ENCODE measurements at regions not wholly inside any gene's neighbourhood (a gene's known extent, or its start where the extent isn't known, plus 50 kb on each side); places are given as distances from the start of the nearest gene placed in this dataset.

- H3K4me1 ChIP-seq (ENCODE audit: low read length) = no peaks in the 10 kb centered on the region
- no peak overlapping the region for H3K27ac ChIP-seq (ENCODE audit: low read length)
- no peaks in the 10 kb centered on the region for H3K79me2 ChIP-seq (ENCODE audit: low read length)
- H3K9me3 ChIP-seq (ENCODE audit: insufficient read depth, low read length) = no peaks in the 10 kb centered on the region
- no peak overlapping the region for H2AFZ ChIP-seq (ENCODE audit: low read depth, low read length)
- no peaks in the 10 kb centered on the region for H3K27me3 ChIP-seq (ENCODE audit: low read depth, low read length)
- no peak overlapping the region for H3K4me2 ChIP-seq (ENCODE audit: low read length)
- H3K4me3 ChIP-seq (ENCODE audit: low read length) = no peak overlapping the region
- H3K9ac ChIP-seq (ENCODE audit: low read length) = no peak overlapping the region
- TF ChIP-seq, protein P1, sequence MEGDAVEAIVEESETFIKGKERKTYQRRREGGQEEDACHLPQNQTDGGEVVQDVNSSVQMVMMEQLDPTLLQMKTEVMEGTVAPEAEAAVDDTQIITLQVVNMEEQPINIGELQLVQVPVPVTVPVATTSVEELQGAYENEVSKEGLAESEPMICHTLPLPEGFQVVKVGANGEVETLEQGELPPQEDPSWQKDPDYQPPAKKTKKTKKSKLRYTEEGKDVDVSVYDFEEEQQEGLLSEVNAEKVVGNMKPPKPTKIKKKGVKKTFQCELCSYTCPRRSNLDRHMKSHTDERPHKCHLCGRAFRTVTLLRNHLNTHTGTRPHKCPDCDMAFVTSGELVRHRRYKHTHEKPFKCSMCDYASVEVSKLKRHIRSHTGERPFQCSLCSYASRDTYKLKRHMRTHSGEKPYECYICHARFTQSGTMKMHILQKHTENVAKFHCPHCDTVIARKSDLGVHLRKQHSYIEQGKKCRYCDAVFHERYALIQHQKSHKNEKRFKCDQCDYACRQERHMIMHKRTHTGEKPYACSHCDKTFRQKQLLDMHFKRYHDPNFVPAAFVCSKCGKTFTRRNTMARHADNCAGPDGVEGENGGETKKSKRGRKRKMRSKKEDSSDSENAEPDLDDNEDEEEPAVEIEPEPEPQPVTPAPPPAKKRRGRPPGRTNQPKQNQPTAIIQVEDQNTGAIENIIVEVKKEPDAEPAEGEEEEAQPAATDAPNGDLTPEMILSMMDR (IDR thresholded peaks at IDR 0.05; ENCODE audit: low read depth, low read length) = no peak
- no peak for TF ChIP-seq EZH2phosphoT487 (IDR thresholded peaks at IDR 0.05; ENCODE audit: low read depth)
- no peaks in the 10 kb centered on the region for H4K20me1 ChIP-seq (ENCODE audit: insufficient read depth, low read length)
- no peaks in the 10 kb centered on the region for H3K36me3 ChIP-seq (replicated peaks; ENCODE audit: low read depth, low read length)
Measured at GRCh38 chr12:97640826-97641225, 178.2 kb downstream of the RMST start.

DNA sequence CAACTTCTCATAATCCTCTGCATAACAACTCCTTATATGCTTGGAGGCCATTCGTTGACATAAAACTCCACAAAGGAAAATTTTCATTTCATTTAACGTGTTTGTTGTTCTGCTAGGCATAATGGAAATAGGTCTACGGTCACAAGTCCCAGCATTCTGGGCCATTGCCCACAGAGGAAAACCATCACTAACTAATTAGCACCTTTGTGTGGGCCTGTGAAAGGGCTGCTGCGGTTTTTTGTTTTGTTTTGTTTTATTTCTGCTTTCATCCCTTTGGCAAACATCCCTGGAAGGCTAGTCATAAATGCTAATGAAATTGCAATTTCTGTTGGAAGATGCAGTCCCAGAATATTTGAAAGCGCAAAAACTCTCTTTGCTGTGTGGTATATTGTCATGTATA is 180.3 kb downstream of the RMST start:
- Histone ChIP-seq H3K79me2 (ENCODE audit: low read length) (no peaks in the 10 kb centered on the region), H4K20me1 (ENCODE audit: insufficient read depth, low read length) (no peaks in the 10 kb centered on the region), H2AFZ (ENCODE audit: low read depth, low read length) (no peak overlapping the region), H3K27ac (ENCODE audit: low read length) (no peak overlapping the region), H3K4me3 (ENCODE audit: low read length) (no peak overlapping the region), H3K9ac (ENCODE audit: low read length) (no peak overlapping the region), H3K4me1 (ENCODE audit: low read length) (no peaks in the 10 kb centered on the region), H3K36me3 (replicated peaks; ENCODE audit: low read depth, low read length) (no peaks in the 10 kb centered on the region), H3K9me3 (ENCODE audit: insufficient read depth, low read length) (no peaks in the 10 kb centered on the region), H3K27me3 (ENCODE audit: low read depth, low read length) (no peaks in the 10 kb centered on the region), H3K4me2 (ENCODE audit: low read length) (no peak overlapping the region)
- TF ChIP-seq EZH2phosphoT487 (IDR thresholded peaks at IDR 0.05; ENCODE audit: low read depth) = no peak
- TF ChIP-seq, protein P1 (IDR thresholded peaks at IDR 0.05; ENCODE audit: low read depth, low read length) = no peak

DNA sequence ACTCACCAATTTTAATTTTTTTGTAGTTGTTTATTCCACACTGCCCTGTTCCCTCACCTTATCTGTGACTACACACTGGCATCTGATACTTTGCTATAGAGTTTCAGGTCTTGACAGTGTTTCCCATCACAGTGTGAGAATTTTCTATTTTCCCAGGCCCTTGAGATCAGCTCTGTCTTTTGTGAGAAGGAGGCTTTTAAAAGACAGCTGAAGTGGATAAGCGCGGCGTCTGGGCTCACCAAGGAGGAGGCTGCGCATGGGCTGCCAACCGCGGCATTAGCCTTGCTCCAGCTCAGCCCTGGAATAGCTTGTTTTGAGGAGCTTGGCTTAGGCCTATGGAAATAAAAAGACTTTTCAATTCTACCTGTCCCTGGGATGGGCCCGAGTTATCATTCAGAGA is 181.3 kb downstream of the RMST start:
- Histone ChIP-seq H3K79me2 (ENCODE audit: low read length) (no peaks in the 10 kb centered on the region), H2AFZ (ENCODE audit: low read depth, low read length) (no peak overlapping the region), H3K4me2 (ENCODE audit: low read length) (no peak overlapping the region), H3K9me3 (ENCODE audit: insufficient read depth, low read length) (no peaks in the 10 kb centered on the region), H3K27me3 (ENCODE audit: low read depth, low read length) (no peaks in the 10 kb centered on the region), H3K9ac (ENCODE audit: low read length) (no peak overlapping the region), H3K4me1 (ENCODE audit: low read length) (no peaks in the 10 kb centered on the region), H3K27ac (ENCODE audit: low read length) (no peak overlapping the region), H4K20me1 (ENCODE audit: insufficient read depth, low read length) (no peaks in the 10 kb centered on the region), H3K4me3 (ENCODE audit: low read length) (no peak overlapping the region), H3K36me3 (replicated peaks; ENCODE audit: low read depth, low read length) (no peaks in the 10 kb centered on the region)
- TF ChIP-seq, protein P1 (IDR thresholded peaks at IDR 0.05; ENCODE audit: low read depth, low read length) = no peak
- TF ChIP-seq EZH2phosphoT487 (IDR thresholded peaks at IDR 0.05; ENCODE audit: low read depth) = no peak

DNA sequence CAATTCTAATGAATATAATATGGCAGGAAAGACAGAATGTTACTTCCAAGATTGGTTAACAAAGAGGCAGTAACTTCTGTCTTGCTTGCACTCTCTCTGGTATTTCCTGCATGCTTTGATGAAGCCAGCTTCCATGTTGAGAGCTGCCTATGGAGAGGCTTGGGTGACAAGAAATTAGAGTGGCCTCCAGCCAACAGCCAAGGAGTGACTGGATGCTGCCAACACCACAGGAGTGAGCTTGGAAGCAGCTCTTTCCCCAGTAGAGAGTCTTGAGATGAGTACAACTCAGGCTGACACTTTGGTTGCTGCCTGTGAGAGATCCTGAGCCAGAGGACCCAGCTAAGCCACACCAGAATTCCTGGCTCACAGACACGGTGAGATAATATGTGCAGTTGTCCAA is 183.1 kb downstream of the RMST start:
- Histone ChIP-seq H3K79me2 (ENCODE audit: low read length) (no peaks in the 10 kb centered on the region), H4K20me1 (ENCODE audit: insufficient read depth, low read length) (no peaks in the 10 kb centered on the region), H3K4me3 (ENCODE audit: low read length) (no peak overlapping the region), H3K4me1 (ENCODE audit: low read length) (no peaks in the 10 kb centered on the region), H3K9ac (ENCODE audit: low read length) (no peak overlapping the region), H3K27me3 (ENCODE audit: low read depth, low read length) (no peaks in the 10 kb centered on the region), H3K9me3 (ENCODE audit: insufficient read depth, low read length) (no peaks in the 10 kb centered on the region), H3K36me3 (replicated peaks; ENCODE audit: low read depth, low read length) (no peaks in the 10 kb centered on the region), H3K27ac (ENCODE audit: low read length) (no peak overlapping the region), H2AFZ (ENCODE audit: low read depth, low read length) (no peak overlapping the region), H3K4me2 (ENCODE audit: low read length) (no peak overlapping the region)
- TF ChIP-seq, protein P1 (IDR thresholded peaks at IDR 0.05; ENCODE audit: low read depth, low read length) = no peak
- no peak for TF ChIP-seq EZH2phosphoT487 (IDR thresholded peaks at IDR 0.05; ENCODE audit: low read depth)

All from OCI-LY3 (cell line).